Lower lobe of right lung (tissue), 2 donors: ENCODE measurements at regions not wholly inside any gene's neighbourhood (a gene's known extent, or its start where the extent isn't known, plus 50 kb on each side); places are given as distances from the start of the nearest gene placed in this dataset.

Experiments
- ATAC-seq, 2 donors: fragments of 200-7000 bp; cut with Tn5 transposase; one replicate each; pipeline ENCODE4 v1.9.1; 2020 to 2022; ENCODE audit warnings: mild to moderate bottlenecking in 2 of 2, moderate library complexity in 2 of 2
- DNase-seq: peaks from one replicate; pipeline ENCODE4 v3.0.0-alpha.2; 2020
- H3K27ac ChIP-seq: fragments of 200-600 bp; one replicate; pipeline ENCODE4 v1.8.0; 2022
- H3K27me3 ChIP-seq: fragments of 200-600 bp; one replicate; pipeline ENCODE4 v1.8.0; 2022; ENCODE audit warnings: low read depth
- H3K36me3 ChIP-seq: fragments of 200-600 bp; one replicate; pipeline ENCODE4 v1.8.0; 2022; ENCODE audit warnings: mild to moderate bottlenecking
- H3K4me1 ChIP-seq: fragments of 200-600 bp; one replicate; pipeline ENCODE4 v1.8.0; 2022
- H3K4me3 ChIP-seq: fragments of 200-600 bp; one replicate; pipeline ENCODE4 v1.8.0; 2022; ENCODE audit warnings: mild to moderate bottlenecking
- H3K9me3 ChIP-seq: fragments of 200-600 bp; one replicate; pipeline ENCODE4 v1.8.0; 2022
- CTCF ChIP-seq: fragments of 200-600 bp; IDR thresholded peaks from one replicate; pipeline ENCODE4 v1.8.0; 2022; ENCODE audit warnings: antibody characterized with exemption, mild to moderate bottlenecking
- intact Hi-C: fragments of 100-400 bp; cut with DNase I; formaldehyde crosslinking; loops from one replicate; pipeline ENCODE4 v1.11.0; 2022
- donor health status: DM: no; HTN: yes; CAD: no; lungs with severe emphysema.

GRCh38 chr4:66872661-66873060 is 672.6 kb downstream of the CENPC start:
- H3K4me1 ChIP-seq: no peaks in the 10 kb centered on the region
- no peak for DNase-seq
- no peaks in the 10 kb centered on the region for H3K36me3 ChIP-seq
- intact Hi-C loops: no loop called here
- H3K27ac ChIP-seq: no peak overlapping the region
- H3K27me3 ChIP-seq: no peaks in the 10 kb centered on the region
- no peaks in the 10 kb centered on the region for H3K9me3 ChIP-seq
- H3K4me3 ChIP-seq: no peak overlapping the region
- no peak for ATAC-seq
- no peak for TF ChIP-seq CTCF

GRCh38 chr4:66863481-66863880 is 681.8 kb downstream of the CENPC start:
- no peak for TF ChIP-seq CTCF
- Histone ChIP-seq H3K9me3 (no peaks in the 10 kb centered on the region), H3K27ac (no peak overlapping the region), H3K4me1 (no peaks in the 10 kb centered on the region), H3K36me3 (no peaks in the 10 kb centered on the region), H3K4me3 (no peak overlapping the region), H3K27me3 (no peaks in the 10 kb centered on the region)
- no peak for DNase-seq
- intact Hi-C loops: no loop called here
- no peak for ATAC-seq

DNA sequence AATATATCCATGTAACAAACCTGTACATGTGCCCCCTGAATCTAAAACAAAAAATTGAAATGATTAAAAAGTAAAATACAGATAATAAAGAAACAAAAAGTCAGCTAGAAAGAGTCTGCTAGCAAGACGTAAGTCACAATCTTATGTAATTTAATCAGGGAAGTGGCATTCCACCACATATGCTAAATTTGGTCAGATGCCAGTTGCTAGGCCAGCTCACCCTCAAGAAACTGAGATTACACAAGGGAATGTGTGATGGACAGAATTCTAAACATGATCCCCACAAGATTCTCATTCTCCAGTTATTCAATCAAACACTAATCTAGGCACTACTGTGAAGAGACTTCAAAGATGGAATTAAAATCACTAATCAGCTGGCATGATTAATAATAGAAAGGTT is 689.3 kb downstream of the CENPC start:
- TF ChIP-seq CTCF: no peak
- Histone ChIP-seq H3K27ac (no peak overlapping the region), H3K4me3 (no peak overlapping the region), H3K36me3 (no peaks in the 10 kb centered on the region), H3K9me3 (no peaks in the 10 kb centered on the region), H3K27me3 (no peaks in the 10 kb centered on the region), H3K4me1 (no peaks in the 10 kb centered on the region)
- intact Hi-C loops: no loop called here
- DNase-seq (no peak), ATAC-seq (no peak)

GRCh38 chr4:66853845-66854244 is 691.5 kb downstream of the CENPC start:
- H3K27ac ChIP-seq: no peak overlapping the region
- DNase-seq (no peak), ATAC-seq (no peak)
- intact Hi-C loops: no loop called here
- H3K4me3 ChIP-seq: no peak overlapping the region
- no peaks in the 10 kb centered on the region for H3K9me3 ChIP-seq
- no peak for TF ChIP-seq CTCF
- H3K36me3 ChIP-seq: no peaks in the 10 kb centered on the region
- H3K27me3 ChIP-seq: no peaks in the 10 kb centered on the region
- no peaks in the 10 kb centered on the region for H3K4me1 ChIP-seq

DNA sequence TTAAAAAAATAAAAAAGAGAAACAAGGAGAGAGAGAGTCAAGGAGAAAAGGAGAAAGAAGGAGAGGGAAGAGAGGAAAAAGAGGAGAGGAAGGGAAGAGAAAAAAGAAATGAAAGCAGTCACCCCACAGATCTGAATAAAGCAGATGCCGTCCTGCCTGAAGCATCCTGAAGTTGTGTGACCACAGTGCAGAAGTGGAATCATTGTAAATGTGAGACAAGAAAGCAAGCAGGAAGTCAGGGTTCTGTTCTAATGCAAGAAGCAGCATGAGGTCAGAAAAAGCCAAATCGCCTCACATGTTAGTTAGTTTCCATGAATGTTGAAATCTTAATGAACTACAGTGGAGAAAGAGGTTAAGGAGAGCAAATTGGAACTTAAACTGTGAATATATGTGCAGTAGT is 692.5 kb downstream of the CENPC start:
- Histone ChIP-seq H3K9me3 (no peaks in the 10 kb centered on the region), H3K4me1 (no peaks in the 10 kb centered on the region), H3K4me3 (no peak overlapping the region), H3K27ac (no peak overlapping the region), H3K36me3 (no peaks in the 10 kb centered on the region), H3K27me3 (no peaks in the 10 kb centered on the region)
- DNase-seq: no peak
- no peak for ATAC-seq
- no peak for TF ChIP-seq CTCF
- intact Hi-C loops: no loop called here

DNA sequence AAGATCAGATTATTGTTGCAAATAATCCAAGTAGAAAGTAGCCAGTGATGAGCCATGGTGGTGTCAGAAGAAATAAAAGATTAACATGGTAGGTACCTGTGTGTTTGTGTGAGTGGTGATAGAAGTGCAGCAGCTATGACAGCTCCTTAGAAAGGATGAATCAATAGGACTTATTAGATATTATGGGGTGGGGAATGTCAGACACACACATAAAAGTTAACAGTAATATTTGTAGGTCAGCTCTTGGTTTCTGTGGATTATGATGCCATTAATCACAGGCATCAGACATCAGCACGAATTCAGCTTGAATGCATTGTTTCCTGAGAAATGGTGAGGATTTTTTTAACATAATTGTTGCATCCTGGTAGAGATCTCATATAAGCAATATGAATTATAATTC is 695.7 kb downstream of the CENPC start:
- no peak overlapping the region for H3K4me3 ChIP-seq
- no peak overlapping the region for H3K27ac ChIP-seq
- DNase-seq (no peak), ATAC-seq (no peak)
- no peaks in the 10 kb centered on the region for H3K9me3 ChIP-seq
- H3K36me3 ChIP-seq: no peaks in the 10 kb centered on the region
- H3K4me1 ChIP-seq: no peaks in the 10 kb centered on the region
- no peaks in the 10 kb centered on the region for H3K27me3 ChIP-seq
- intact Hi-C loops: no loop called here
- TF ChIP-seq CTCF: no peak
